ENCODE measurements at regions not wholly inside any gene's neighbourhood (a gene's known extent, or its start where the extent isn't known, plus 50 kb on each side); places are given as distances from the start of the nearest gene placed in this dataset.

- Histone ChIP-seq H3K36me3 (ENCODE audit: control insufficient read depth in 2 of 3, insufficient read depth in 3 of 3, low read length in 3 of 3) (no peaks in the 10 kb centered on the region), H3K9ac (ENCODE audit: low read length in 3 of 3) (no peak overlapping the region), H3K27me3 (ENCODE audit: control insufficient read depth, insufficient read depth, low read length) (no peaks in the 10 kb centered on the region), H3K27ac (ENCODE audit: low read depth in 2 of 2, low read length in 2 of 2) (no peak overlapping the region), H3K4me1 (ENCODE audit: control insufficient read depth in 2 of 3, insufficient read depth in 2 of 3, low read depth in 1 of 3, low read length in 3 of 3) (no peaks in the 10 kb centered on the region), H3K9me3 (ENCODE audit: control insufficient read depth in 2 of 3, insufficient read depth in 1 of 3, low read length in 3 of 3) (no peaks in the 10 kb centered on the region), H3K4me3 (ENCODE audit: low read length in 3 of 3) (no peak overlapping the region)
- intact Hi-C loops (cut with DNase I): no loop called here
- no peak for TF ChIP-seq CTCF (IDR thresholded peaks at IDR 0.05; ENCODE audit: borderline replicate concordance, extremely low read depth, insufficient read depth)
- DNase-seq (no peak), FAIRE-seq (no peak)
These were observed 626.2 kb downstream of the IGSF11 start for GRCh38 chr3:118408431-118408830.

GRCh38 chr3:118412503-118412902 lies 622.1 kb downstream of the IGSF11 start:
- no peak overlapping the region for H3K9ac ChIP-seq (ENCODE audit: low read length in 3 of 3)
- H3K4me1 ChIP-seq (ENCODE audit: control insufficient read depth in 2 of 3, insufficient read depth in 2 of 3, low read depth in 1 of 3, low read length in 3 of 3): no peaks in the 10 kb centered on the region
- no peaks in the 10 kb centered on the region for H3K9me3 ChIP-seq (ENCODE audit: control insufficient read depth in 2 of 3, insufficient read depth in 1 of 3, low read length in 3 of 3)
- no peaks in the 10 kb centered on the region for H3K36me3 ChIP-seq (ENCODE audit: control insufficient read depth in 2 of 3, insufficient read depth in 3 of 3, low read length in 3 of 3)
- intact Hi-C loops (cut with DNase I): no loop called here
- H3K27ac ChIP-seq (ENCODE audit: low read depth in 2 of 2, low read length in 2 of 2): no peak overlapping the region
- H3K27me3 ChIP-seq (ENCODE audit: control insufficient read depth, insufficient read depth, low read length): no peaks in the 10 kb centered on the region
- no peak overlapping the region for H3K4me3 ChIP-seq (ENCODE audit: low read length in 3 of 3)
- no peak for DNase-seq
- no peak for FAIRE-seq
- no peak for TF ChIP-seq CTCF (IDR thresholded peaks at IDR 0.05; ENCODE audit: borderline replicate concordance, extremely low read depth, insufficient read depth)

- no peak for FAIRE-seq
- H3K36me3 ChIP-seq (ENCODE audit: control insufficient read depth in 2 of 3, insufficient read depth in 3 of 3, low read length in 3 of 3): no peaks in the 10 kb centered on the region
- H3K27ac ChIP-seq (ENCODE audit: low read depth in 2 of 2, low read length in 2 of 2): no peak overlapping the region
- no peak overlapping the region for H3K4me3 ChIP-seq (ENCODE audit: low read length in 3 of 3)
- no peaks in the 10 kb centered on the region for H3K4me1 ChIP-seq (ENCODE audit: control insufficient read depth in 2 of 3, insufficient read depth in 2 of 3, low read depth in 1 of 3, low read length in 3 of 3)
- no peaks in the 10 kb centered on the region for H3K9me3 ChIP-seq (ENCODE audit: control insufficient read depth in 2 of 3, insufficient read depth in 1 of 3, low read length in 3 of 3)
- H3K27me3 ChIP-seq (ENCODE audit: control insufficient read depth, insufficient read depth, low read length): no peaks in the 10 kb centered on the region
- no peak overlapping the region for H3K9ac ChIP-seq (ENCODE audit: low read length in 3 of 3)
- DNase-seq: no peak
- TF ChIP-seq CTCF (IDR thresholded peaks at IDR 0.05; ENCODE audit: borderline replicate concordance, extremely low read depth, insufficient read depth): no peak
- intact Hi-C loops (cut with DNase I): no loop called here
These were observed 609.3 kb downstream of the IGSF11 start for GRCh38 chr3:118425272-118425837.

GRCh38 chr3:118433825-118434224 lies 600.8 kb downstream of the IGSF11 start:
- no peaks in the 10 kb centered on the region for H3K36me3 ChIP-seq (ENCODE audit: control insufficient read depth in 2 of 3, insufficient read depth in 3 of 3, low read length in 3 of 3)
- no peaks in the 10 kb centered on the region for H3K9me3 ChIP-seq (ENCODE audit: control insufficient read depth in 2 of 3, insufficient read depth in 1 of 3, low read length in 3 of 3)
- intact Hi-C loops (cut with DNase I): no loop called here
- H3K9ac ChIP-seq (ENCODE audit: low read length in 3 of 3): no peak overlapping the region
- H3K27ac ChIP-seq (ENCODE audit: low read depth in 2 of 2, low read length in 2 of 2): no peak overlapping the region
- FAIRE-seq (no peak), DNase-seq (no peak)
- H3K4me1 ChIP-seq (ENCODE audit: control insufficient read depth in 2 of 3, insufficient read depth in 2 of 3, low read depth in 1 of 3, low read length in 3 of 3): no peaks in the 10 kb centered on the region
- TF ChIP-seq CTCF (IDR thresholded peaks at IDR 0.05; ENCODE audit: borderline replicate concordance, extremely low read depth, insufficient read depth): no peak
- no peak overlapping the region for H3K4me3 ChIP-seq (ENCODE audit: low read length in 3 of 3)
- H3K27me3 ChIP-seq (ENCODE audit: control insufficient read depth, insufficient read depth, low read length): no peaks in the 10 kb centered on the region

Data from kidney (tissue), 13 donors.